ENCODE measurements at regions not wholly inside any gene's neighbourhood (a gene's known extent, or its start where the extent isn't known, plus 50 kb on each side); places are given as distances from the start of the nearest gene placed in this dataset.

- Histone ChIP-seq H3K56ac (ENCODE audit: extremely low read depth, insufficient read depth, low read length) (no peak overlapping the region), H3K4me2 (ENCODE audit: low read depth, low read length) (no peak overlapping the region), H3K27ac (ENCODE audit: insufficient read depth, low read length) (no peak overlapping the region), H4K20me1 (ENCODE audit: insufficient read depth, low read length) (no peaks in the 10 kb centered on the region), H3K4me3 (ENCODE audit: insufficient read depth, low read depth, low read length) (no peak overlapping the region), H2BK15ac (ENCODE audit: low read depth, low read length) (no peak overlapping the region), H2AFZ (replicated peaks; ENCODE audit: low read length, poor library complexity) (no peak overlapping the region), H3K4me1 (ENCODE audit: control insufficient read depth, insufficient read depth, low read length) (no peaks in the 10 kb centered on the region), H3K36me3 (ENCODE audit: control insufficient read depth, insufficient read depth, low read length) (no peaks in the 10 kb centered on the region), H3K9ac (ENCODE audit: low read depth, low read length) (no peak overlapping the region), H3K14ac (replicated peaks; ENCODE audit: low read depth, low read length) (no peak overlapping the region), H3K27me3 (ENCODE audit: control insufficient read depth, insufficient read depth, low read length) (peaks cover 4% of the 10 kb centered on the region; the same call in 1 of the 2 replicates), H2AK5ac (ENCODE audit: low read depth, low read length) (no peak overlapping the region), H4K5ac (ENCODE audit: low read depth, low read length) (no peak overlapping the region), H3K18ac (ENCODE audit: low read depth, low read length) (no peak overlapping the region), H3K79me1 (ENCODE audit: low read depth in 1 of 2, low read length in 2 of 2) (no peaks in the 10 kb centered on the region), H4K91ac (ENCODE audit: insufficient read depth, low read depth, low read length) (no peak overlapping the region), H3K9me1 (ENCODE audit: insufficient read depth, low read length) (no peaks in the 10 kb centered on the region), H2AK9ac (replicated peaks; ENCODE audit: low read depth, low read length, poor library complexity) (no peak overlapping the region), H2BK120ac (ENCODE audit: low read depth, low read length) (no peak overlapping the region), H2BK5ac (ENCODE audit: low read depth, low read length, poor library complexity, severe bottlenecking) (no peak overlapping the region), H3K23ac (ENCODE audit: low read depth, low read length) (no peak overlapping the region; the same call in 1 of the 2 replicates), H3K9me3 (ENCODE audit: control insufficient read depth, insufficient read depth, low read length) (no peaks in the 10 kb centered on the region), H2BK20ac (ENCODE audit: low read depth, low read length) (no peak overlapping the region), H3K4ac (ENCODE audit: low read depth, low read length) (no peak overlapping the region), H4K8ac (ENCODE audit: low read depth in 2 of 2, low read length in 2 of 2) (no peak overlapping the region)
- CTCF ChIA-PET, result no interaction called here
- dilution Hi-C loops (cut with HindIII; ENCODE audit: low sequenced_read_pairs, unreplicated experiment), result no loop called here
- TF ChIP-seq USF2 (IDR thresholded peaks at IDR 0.05; ENCODE audit: low read depth, low read length) (no peak), ELK1 (IDR thresholded peaks at IDR 0.05; ENCODE audit: borderline replicate concordance, low read depth, low read length) (no peak), MXI1 (IDR thresholded peaks at IDR 0.05; ENCODE audit: borderline replicate concordance, low read depth, low read length) (no peak)
- intact Hi-C loops (cut with micrococcal nuclease), result loop anchor here (5.0 kb wide), 1 partner anchor 240 kb away; the partner anchor contains the start of gene FBN2
- ATAC-seq (ENCODE audit: low read depth) (no peak), DNase-seq (no peak)
- POLR2A ChIA-PET (ENCODE audit: unreplicated experiment), result no interaction called here
- no CpG with 5 or more reads among the region's 1 CpG for WGBS, 2 experiments (ENCODE audit: extremely low coverage in 2 of 2, insufficient read length in 1 of 2)
- BruUV-seq (replicated peaks), result no TSS peak
- in situ Hi-C loops (cut with MboI; ENCODE audit: low sequenced_read_pairs), result no loop called here
These were observed 188.2 kb upstream of the SLC27A6 start for GRCh38 chr5:128777052-128777451.
